ENCODE measurements at regions not wholly inside any gene's neighbourhood (a gene's known extent, or its start where the extent isn't known, plus 50 kb on each side); places are given as distances from the start of the nearest gene placed in this dataset.
A peak's percentile ranks its signal among the peaks of the same experiment; 100 is the strongest.

- ChIA-PET POLR2A (no interaction called here), CTCF (interaction anchor here (1.6 kb wide), 1 partner anchor 16 kb away, joined by 3 read pairs; no protein-coding TSS in a partner anchor)
- TF ChIP-seq CTCF (IDR thresholded peaks at IDR 0.05; ENCODE audit: control extremely low read depth, extremely low read depth, low read depth, missing control alignments) = no peak
Observed at GRCh38 chr4:166315721-166316467, 442.9 kb downstream of the TLL1 start.

GRCh38 chr4:166318810-166319525 lies 445.9 kb downstream of the TLL1 start:
- no peak for TF ChIP-seq CTCF (IDR thresholded peaks at IDR 0.05; ENCODE audit: control extremely low read depth, extremely low read depth, low read depth, missing control alignments)
- CTCF ChIA-PET = interaction anchor here (0.8 to 1.5 kb wide), 3 partner anchors 10 to 14 kb away, joined by 3 to 4 read pairs (median 3); no protein-coding TSS in a partner anchor
- DNase-seq (ENCODE audit: extremely low spot score) = no peak

More at GRCh38 chr4:166315721-166316467, 442.9 kb downstream of the TLL1 start:
- DNase-seq (ENCODE audit: extremely low spot score) = no peak

GRCh38 chr4:166323250-166323649 lies 450.2 kb downstream of the TLL1 start:
- CTCF ChIA-PET = no interaction called here
- POLR2A ChIA-PET = no interaction called here
- DNase-seq (ENCODE audit: extremely low spot score) = no peak
- no peak for TF ChIP-seq CTCF (IDR thresholded peaks at IDR 0.05; ENCODE audit: control extremely low read depth, extremely low read depth, low read depth, missing control alignments)

More at GRCh38 chr4:166318810-166319525, 445.9 kb downstream of the TLL1 start:
- POLR2A ChIA-PET = no interaction called here

GRCh38 chr4:166324321-166324720 lies 451.3 kb downstream of the TLL1 start:
- ChIA-PET POLR2A (no interaction called here), CTCF (interaction anchor here (0.7 to 1.2 kb wide), 2 partner anchors 9 to 13 kb away, joined by 3 to 4 read pairs; no protein-coding TSS in a partner anchor)
- peak; percentile 17 for TF ChIP-seq CTCF (IDR thresholded peaks at IDR 0.05; ENCODE audit: control extremely low read depth, extremely low read depth, low read depth, missing control alignments)
- DNase-seq (ENCODE audit: extremely low spot score) = no peak

- no peak for TF ChIP-seq CTCF (IDR thresholded peaks at IDR 0.05; ENCODE audit: control extremely low read depth, extremely low read depth, low read depth, missing control alignments)
- ChIA-PET CTCF (no interaction called here), POLR2A (no interaction called here)
- no peak for DNase-seq (ENCODE audit: extremely low spot score)
Observed at GRCh38 chr4:166335256-166335938, 462.4 kb downstream of the TLL1 start.

GRCh38 chr4:166341992-166342391 lies 469.0 kb downstream of the TLL1 start:
- ChIA-PET CTCF (interaction anchor here (1.2 to 2.2 kb wide), 3 partner anchors 9 to 14 kb away, joined by 4 to 10 read pairs (median 5); no protein-coding TSS in a partner anchor), POLR2A (no interaction called here)
- TF ChIP-seq CTCF (IDR thresholded peaks at IDR 0.05; ENCODE audit: control extremely low read depth, extremely low read depth, low read depth, missing control alignments) = no peak
- DNase-seq (ENCODE audit: extremely low spot score) = no peak

Measured in GM10248 (cell line).